ENCODE measurements at regions not wholly inside any gene's neighbourhood (a gene's known extent, or its start where the extent isn't known, plus 50 kb on each side); places are given as distances from the start of the nearest gene placed in this dataset.

GRCh38 chr5:107325866-107326265, 344.9 kb downstream of the EFNA5 start:
- intact Hi-C loops (cut with micrococcal nuclease) = no loop called here
- Histone ChIP-seq H3K36me3 (ENCODE audit: control insufficient read depth, insufficient read depth, low read length) (no peaks in the 10 kb centered on the region), H3K4me3 (ENCODE audit: low read length) (no peak overlapping the region), H3K9me3 (ENCODE audit: control insufficient read depth, insufficient read depth, low read length) (no peaks in the 10 kb centered on the region), H3K27me3 (ENCODE audit: control insufficient read depth, insufficient read depth, low read length) (no peaks in the 10 kb centered on the region), H3K27ac (ENCODE audit: low read length) (no peak overlapping the region), H3K4me1 (ENCODE audit: control insufficient read depth, insufficient read depth, low read length) (no peaks in the 10 kb centered on the region)
- Mint-ChIP-seq H3K4me1 (no peaks in the 10 kb centered on the region), H3K27ac (no peak overlapping the region), H3K36me3 (no peaks in the 10 kb centered on the region), H3K9me3 (peaks cover 0 to 2% of the 10 kb centered on the region in 2 donors), H3K4me3 (no peak overlapping the region), H3K27me3 (ENCODE audit: low read depth in 2 of 2) (peaks cover 4 to 8% of the 10 kb centered on the region in 2 donors)
- TF ChIP-seq CTCF (IDR thresholded peaks at IDR 0.05) = no peak
- WGBS (ENCODE audit: insufficient coverage) = 94% methylated on average over 4 of the region's 4 CpGs
- ATAC-seq = no peak
- DNase-seq = no peak

DNA sequence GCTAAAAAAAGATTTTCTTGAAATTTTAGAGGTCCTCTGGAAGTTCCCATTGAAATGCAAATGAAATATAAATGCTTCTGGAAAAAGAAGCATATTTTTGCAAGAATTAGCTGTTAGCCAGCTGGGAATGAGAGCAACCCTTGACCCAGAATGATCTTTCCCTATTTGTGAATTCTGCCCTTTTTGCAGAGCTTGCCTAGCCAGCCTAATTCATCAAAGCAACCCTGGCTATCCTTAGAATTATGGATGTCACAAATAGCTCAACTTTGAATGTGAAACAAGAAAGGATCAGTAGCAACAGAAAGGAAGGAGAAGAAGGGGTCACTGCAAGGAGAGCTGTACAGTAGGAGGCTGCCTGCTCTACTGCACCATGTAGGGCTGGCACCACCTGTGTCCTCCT, 345.9 kb downstream of the EFNA5 start:
- no peaks in the 10 kb centered on the region for H3K36me3 Mint-ChIP-seq
- H3K36me3 ChIP-seq (ENCODE audit: control insufficient read depth, insufficient read depth, low read length) = no peaks in the 10 kb centered on the region
- no peaks in the 10 kb centered on the region for H3K27me3 ChIP-seq (ENCODE audit: control insufficient read depth, insufficient read depth, low read length)
- no peaks in the 10 kb centered on the region for H3K9me3 Mint-ChIP-seq
- ATAC-seq (no peak), DNase-seq (no peak)
- TF ChIP-seq CTCF (IDR thresholded peaks at IDR 0.05) = no peak
- H3K4me1 ChIP-seq (ENCODE audit: control insufficient read depth, insufficient read depth, low read length) = no peaks in the 10 kb centered on the region
- no peaks in the 10 kb centered on the region for H3K4me1 Mint-ChIP-seq
- no peak overlapping the region for H3K27ac ChIP-seq (ENCODE audit: low read length)
- no peak overlapping the region for H3K27ac Mint-ChIP-seq
- no peak overlapping the region for H3K4me3 ChIP-seq (ENCODE audit: low read length)
- no peaks in the 10 kb centered on the region for H3K9me3 ChIP-seq (ENCODE audit: control insufficient read depth, insufficient read depth, low read length)
- H3K27me3 Mint-ChIP-seq (ENCODE audit: low read depth in 2 of 2) = peaks cover 0 to 8% of the 10 kb centered on the region in 2 donors
- intact Hi-C loops (cut with micrococcal nuclease) = no loop called here
- no peak overlapping the region for H3K4me3 Mint-ChIP-seq

GRCh38 chr5:107324071-107324470, 346.7 kb downstream of the EFNA5 start:
- no peaks in the 10 kb centered on the region for H3K27me3 ChIP-seq (ENCODE audit: control insufficient read depth, insufficient read depth, low read length)
- H3K4me1 ChIP-seq (ENCODE audit: control insufficient read depth, insufficient read depth, low read length) = no peaks in the 10 kb centered on the region
- intact Hi-C loops (cut with micrococcal nuclease) = no loop called here
- WGBS (ENCODE audit: insufficient coverage) = 90% methylated on average over 1 of the region's 1 CpG
- no peak overlapping the region for H3K4me3 ChIP-seq (ENCODE audit: low read length)
- peaks cover 0 to 8% of the 10 kb centered on the region in 2 donors for H3K27me3 Mint-ChIP-seq (ENCODE audit: low read depth in 2 of 2)
- no peaks in the 10 kb centered on the region for H3K36me3 Mint-ChIP-seq
- ATAC-seq (no peak), DNase-seq (no peak)
- no peak overlapping the region for H3K4me3 Mint-ChIP-seq
- no peak overlapping the region for H3K27ac ChIP-seq (ENCODE audit: low read length)
- H3K27ac Mint-ChIP-seq = no peak overlapping the region
- no peaks in the 10 kb centered on the region for H3K36me3 ChIP-seq (ENCODE audit: control insufficient read depth, insufficient read depth, low read length)
- H3K9me3 ChIP-seq (ENCODE audit: control insufficient read depth, insufficient read depth, low read length) = no peaks in the 10 kb centered on the region
- H3K4me1 Mint-ChIP-seq = no peaks in the 10 kb centered on the region
- no peaks in the 10 kb centered on the region for H3K9me3 Mint-ChIP-seq
- TF ChIP-seq CTCF (IDR thresholded peaks at IDR 0.05) = no peak

DNA sequence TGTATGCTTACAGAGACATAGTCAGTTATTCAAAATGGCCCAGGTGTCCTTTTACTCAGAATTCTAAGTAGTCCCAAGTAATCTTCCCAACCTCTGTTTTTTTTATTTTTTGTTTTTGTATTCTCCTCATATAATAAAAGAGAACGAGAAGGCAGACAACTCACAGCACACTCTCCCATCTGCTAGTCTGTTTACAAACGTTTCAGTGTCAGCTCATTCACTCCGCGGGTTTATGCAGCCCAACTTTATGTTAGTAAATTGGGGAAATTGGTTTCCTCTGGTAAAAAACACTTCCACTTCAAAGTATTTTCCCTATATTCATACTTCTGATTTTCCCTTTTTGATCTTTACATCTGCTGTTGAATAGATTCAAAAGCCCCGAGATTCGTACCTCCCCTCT, 347.2 kb downstream of the EFNA5 start:
- intact Hi-C loops (cut with micrococcal nuclease) = no loop called here
- no peak for TF ChIP-seq CTCF (IDR thresholded peaks at IDR 0.05)
- no peak overlapping the region for H3K4me3 ChIP-seq (ENCODE audit: low read length)
- H3K9me3 ChIP-seq (ENCODE audit: control insufficient read depth, insufficient read depth, low read length) = no peaks in the 10 kb centered on the region
- Mint-ChIP-seq H3K4me3 (no peak overlapping the region), H3K27ac (no peak overlapping the region), H3K27me3 (ENCODE audit: low read depth in 2 of 2) (peaks cover 1 to 8% of the 10 kb centered on the region in 2 donors), H3K9me3 (no peaks in the 10 kb centered on the region), H3K36me3 (no peaks in the 10 kb centered on the region), H3K4me1 (no peaks in the 10 kb centered on the region)
- H3K4me1 ChIP-seq (ENCODE audit: control insufficient read depth, insufficient read depth, low read length) = no peaks in the 10 kb centered on the region
- ATAC-seq = no peak
- 95% methylated on average over 2 of the region's 6 CpGs for WGBS (ENCODE audit: insufficient coverage)
- no peak for DNase-seq
- no peak overlapping the region for H3K27ac ChIP-seq (ENCODE audit: low read length)
- no peaks in the 10 kb centered on the region for H3K27me3 ChIP-seq (ENCODE audit: control insufficient read depth, insufficient read depth, low read length)
- H3K36me3 ChIP-seq (ENCODE audit: control insufficient read depth, insufficient read depth, low read length) = no peaks in the 10 kb centered on the region

Measured in natural killer cell (primary cell).